GM23338 (cell line): ENCODE measurements at regions not wholly inside any gene's neighbourhood (a gene's known extent, or its start where the extent isn't known, plus 50 kb on each side); places are given as distances from the start of the nearest gene placed in this dataset.

Experiments used
- ATAC-seq: fragments of 200-7000 bp; cut with Tn5 transposase; 3 replicates; pipeline ENCODE4 v1.9.1; 2020
- DNase-seq: peaks from one replicate; pipeline ENCODE4 v3.0.0-alpha.2; 2015; ENCODE audit warnings: low spot score
- H2AFZ ChIP-seq: fragments of 200-600 bp; sonication (generic); 2 replicates; pipeline ENCODE4 v1.8.0; 2016; ENCODE audit warnings: antibody characterized with exemption, mild to moderate bottlenecking, moderate library complexity
- H3F3A ChIP-seq: fragments of 200-600 bp; sonication (generic); replicated peaks from 2 replicates; pipeline ENCODE4 v1.8.0; 2017; ENCODE audit warnings: antibody characterized with exemption, mixed run types, low read depth
- H3K27ac ChIP-seq: fragments of 200-600 bp; sonication (generic); 2 replicates; pipeline ENCODE4 v1.6.1; 2016; ENCODE audit warnings: low read depth
- H3K27me3 ChIP-seq: fragments of 200-600 bp; sonication (generic); 2 replicates; pipeline ENCODE4 v1.8.0; 2016; ENCODE audit warnings: mild to moderate bottlenecking, mixed run types, moderate library complexity; ENCODE audit not compliant: insufficient read depth
- H3K36me3 ChIP-seq: fragments of 200-600 bp; sonication (generic); 2 replicates; pipeline ENCODE4 v1.8.0; 2016; ENCODE audit warnings: mild to moderate bottlenecking; ENCODE audit not compliant: insufficient read depth
- H3K4me1 ChIP-seq: fragments of 200-600 bp; sonication (generic); 2 replicates; pipeline ENCODE4 v1.8.0; 2016; ENCODE audit warnings: mild to moderate bottlenecking, moderate library complexity; ENCODE audit not compliant: insufficient read depth
- H3K4me2 ChIP-seq: fragments of 200-600 bp; sonication (generic); 2 replicates; pipeline ENCODE4 v1.7.1; 2017; ENCODE audit warnings: mixed run types
- H3K4me3 ChIP-seq: fragments of 200-600 bp; sonication (generic); 2 replicates; pipeline ENCODE4 v1.6.1; 2016; ENCODE audit warnings: mixed run types
- H3K79me2 ChIP-seq: fragments of 200-600 bp; sonication (generic); replicated peaks from 2 replicates; pipeline ENCODE4 v1.8.0; 2017; ENCODE audit warnings: mild to moderate bottlenecking; ENCODE audit not compliant: insufficient read depth
- H3K9me2 ChIP-seq: fragments of 200-600 bp; sonication (generic); 2 replicates; pipeline ENCODE4 v1.8.0; 2017; ENCODE audit not compliant: insufficient read depth
- H4K20me1 ChIP-seq: fragments of 200-600 bp; sonication (generic); replicated peaks from 2 replicates; pipeline ENCODE4 v1.8.0; 2017; ENCODE audit warnings: mild to moderate bottlenecking; ENCODE audit not compliant: insufficient read depth
- H3K27ac Mint-ChIP-seq: 2 replicates; pipeline ENCODE4 v1.8.0; 2020; ENCODE audit warnings: inconsistent platforms, mild to moderate bottlenecking, moderate library complexity, mixed read lengths
- H3K27me3 Mint-ChIP-seq: 3 replicates; pipeline ENCODE4 v1.8.0; 2022; ENCODE audit warnings: low read depth, mild to moderate bottlenecking, moderate library complexity, mixed read lengths, inconsistent platforms; ENCODE audit not compliant: insufficient read depth, poor library complexity
- H3K36me3 Mint-ChIP-seq: 3 replicates; pipeline ENCODE4 v1.8.0; 2021; ENCODE audit warnings: low read depth, mild to moderate bottlenecking, inconsistent platforms, moderate library complexity, mixed read lengths
- H3K4me1 Mint-ChIP-seq: 3 replicates; pipeline ENCODE4 v1.8.0; 2020; ENCODE audit warnings: mild to moderate bottlenecking, inconsistent platforms, mixed read lengths
- H3K4me3 Mint-ChIP-seq: 3 replicates; pipeline ENCODE4 v1.8.0; 2021; ENCODE audit warnings: moderate library complexity, mild to moderate bottlenecking, inconsistent platforms, mixed read lengths
- H3K9me3 Mint-ChIP-seq: 3 replicates; pipeline ENCODE4 v1.8.0; 2020; ENCODE audit warnings: moderate library complexity, mild to moderate bottlenecking, inconsistent platforms, mixed read lengths
- CREB1 ChIP-seq: fragments of 250-450 bp; sonication (Bioruptor Pico); IDR thresholded peaks from 2 replicates; pipeline ENCODE4 v1.5.0; 2020; ENCODE audit warnings: low read depth, mild to moderate bottlenecking, moderate library complexity
- ETS1 ChIP-seq: IDR thresholded peaks from 2 replicates; pipeline ENCODE4 v1.6.1; 2016; ENCODE audit warnings: antibody characterized with exemption
- EZH2 ChIP-seq: fragments of 200-600 bp; sonication (generic); IDR thresholded peaks from one replicate; pipeline ENCODE4 v1.8.0; 2017; ENCODE audit warnings: antibody characterized with exemption, mild to moderate bottlenecking, low read depth; ENCODE audit not compliant: unreplicated experiment
- EZH2phosphoT487 ChIP-seq: fragments of 200-600 bp; sonication (generic); IDR thresholded peaks from one replicate; pipeline ENCODE4 v1.8.1; 2018; ENCODE audit warnings: antibody characterized with exemption; ENCODE audit not compliant: unreplicated experiment
- JUNB ChIP-seq: IDR thresholded peaks from one replicate; pipeline ENCODE4 v1.6.1; 2016; ENCODE audit warnings: antibody characterized with exemption; ENCODE audit not compliant: unreplicated experiment
- NANOG ChIP-seq: IDR thresholded peaks from 2 replicates; pipeline ENCODE4 v1.6.1; 2016; ENCODE audit warnings: antibody characterized with exemption, borderline replicate concordance
- POLR2AphosphoS5 ChIP-seq: IDR thresholded peaks from 2 replicates; pipeline ENCODE4 v1.6.1; 2016; ENCODE audit warnings: antibody characterized with exemption, low read depth
- STAT1 ChIP-seq: IDR thresholded peaks from one replicate; pipeline ENCODE4 v1.6.1; 2016; ENCODE audit warnings: antibody characterized with exemption; ENCODE audit not compliant: unreplicated experiment
- ZNF114 ChIP-seq: fragments of 250-450 bp; sonication (Bioruptor Pico); IDR thresholded peaks from 2 replicates; pipeline ENCODE4 v1.5.0; 2020; ENCODE audit warnings: mild to moderate bottlenecking, moderate library complexity
- ZNF331 ChIP-seq: fragments of 250-450 bp; sonication (Bioruptor Pico); IDR thresholded peaks from 2 replicates; pipeline ENCODE4 v1.5.0; 2020; ENCODE audit warnings: low read depth, mild to moderate bottlenecking, moderate library complexity
- ZNF462 ChIP-seq: fragments of 250-450 bp; sonication (Bioruptor Pico); IDR thresholded peaks from 2 replicates; pipeline ENCODE4 v1.5.0; 2020; ENCODE audit warnings: mild to moderate bottlenecking, moderate library complexity
- TF ChIP-seq, protein P1 (sequence below): IDR thresholded peaks from one replicate; pipeline ENCODE4 v1.6.1; 2018; ENCODE audit warnings: antibody characterized with exemption; ENCODE audit not compliant: unreplicated experiment
- TF ChIP-seq, protein P2 (sequence below), 2 experiments: fragments of 200-600 bp in 1 of 2; sonication (generic) in 1 of 2; conservative IDR thresholded peaks; 2 replicates each; pipeline versions ENCODE4 v1.5.1 to v1.6.1; 2016 to 2017; ENCODE audit warnings: antibody characterized with exemption in 2 of 2, low read depth in 2 of 2, mild to moderate bottlenecking in 2 of 2, moderate library complexity in 1 of 2

- no peak overlapping the region for H3K27ac Mint-ChIP-seq
- H3K4me3 Mint-ChIP-seq: no peak overlapping the region
- peaks cover 2% of the 10 kb centered on the region for H3K27me3 Mint-ChIP-seq
- H3K36me3 ChIP-seq: no peaks in the 10 kb centered on the region
- no peaks in the 10 kb centered on the region for H3K79me2 ChIP-seq
- H3K4me1 ChIP-seq: peaks cover 25% of the 10 kb centered on the region
- H3K9me3 Mint-ChIP-seq: no peaks in the 10 kb centered on the region
- no peaks in the 10 kb centered on the region for H3F3A ChIP-seq
- ATAC-seq: no peak; the same call in 2 of the 3 replicates
- H3K27me3 ChIP-seq: no peaks in the 10 kb centered on the region
- H3K4me1 Mint-ChIP-seq: peaks cover 18% of the 10 kb centered on the region
- H2AFZ ChIP-seq: peak overlapping the region; percentile 60; the same call in 1 of the 2 replicates
- peak; percentile 12 for DNase-seq
- no peak overlapping the region for H3K27ac ChIP-seq
- no peaks in the 10 kb centered on the region for H3K36me3 Mint-ChIP-seq
- H4K20me1 ChIP-seq: no peaks in the 10 kb centered on the region
- TF ChIP-seq, protein P1, sequence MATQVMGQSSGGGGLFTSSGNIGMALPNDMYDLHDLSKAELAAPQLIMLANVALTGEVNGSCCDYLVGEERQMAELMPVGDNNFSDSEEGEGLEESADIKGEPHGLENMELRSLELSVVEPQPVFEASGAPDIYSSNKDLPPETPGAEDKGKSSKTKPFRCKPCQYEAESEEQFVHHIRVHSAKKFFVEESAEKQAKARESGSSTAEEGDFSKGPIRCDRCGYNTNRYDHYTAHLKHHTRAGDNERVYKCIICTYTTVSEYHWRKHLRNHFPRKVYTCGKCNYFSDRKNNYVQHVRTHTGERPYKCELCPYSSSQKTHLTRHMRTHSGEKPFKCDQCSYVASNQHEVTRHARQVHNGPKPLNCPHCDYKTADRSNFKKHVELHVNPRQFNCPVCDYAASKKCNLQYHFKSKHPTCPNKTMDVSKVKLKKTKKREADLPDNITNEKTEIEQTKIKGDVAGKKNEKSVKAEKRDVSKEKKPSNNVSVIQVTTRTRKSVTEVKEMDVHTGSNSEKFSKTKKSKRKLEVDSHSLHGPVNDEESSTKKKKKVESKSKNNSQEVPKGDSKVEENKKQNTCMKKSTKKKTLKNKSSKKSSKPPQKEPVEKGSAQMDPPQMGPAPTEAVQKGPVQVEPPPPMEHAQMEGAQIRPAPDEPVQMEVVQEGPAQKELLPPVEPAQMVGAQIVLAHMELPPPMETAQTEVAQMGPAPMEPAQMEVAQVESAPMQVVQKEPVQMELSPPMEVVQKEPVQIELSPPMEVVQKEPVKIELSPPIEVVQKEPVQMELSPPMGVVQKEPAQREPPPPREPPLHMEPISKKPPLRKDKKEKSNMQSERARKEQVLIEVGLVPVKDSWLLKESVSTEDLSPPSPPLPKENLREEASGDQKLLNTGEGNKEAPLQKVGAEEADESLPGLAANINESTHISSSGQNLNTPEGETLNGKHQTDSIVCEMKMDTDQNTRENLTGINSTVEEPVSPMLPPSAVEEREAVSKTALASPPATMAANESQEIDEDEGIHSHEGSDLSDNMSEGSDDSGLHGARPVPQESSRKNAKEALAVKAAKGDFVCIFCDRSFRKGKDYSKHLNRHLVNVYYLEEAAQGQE: no peak
- no peak for TF ChIP-seq ETS1
- no peak for TF ChIP-seq POLR2AphosphoS5
- no peak for TF ChIP-seq EZH2
- no peak for TF ChIP-seq ZNF331 (CRISPR knock-in tag)
- no peak for TF ChIP-seq ZNF462 (CRISPR knock-in tag)
- TF ChIP-seq JUNB: no peak
- TF ChIP-seq CREB1 (CRISPR knock-in tag): no peak
- no peak for TF ChIP-seq EZH2phosphoT487
- no peak for TF ChIP-seq NANOG
- TF ChIP-seq ZNF114 (CRISPR knock-in tag): no peak
- TF ChIP-seq STAT1: no peak
- TF ChIP-seq, protein P2, sequence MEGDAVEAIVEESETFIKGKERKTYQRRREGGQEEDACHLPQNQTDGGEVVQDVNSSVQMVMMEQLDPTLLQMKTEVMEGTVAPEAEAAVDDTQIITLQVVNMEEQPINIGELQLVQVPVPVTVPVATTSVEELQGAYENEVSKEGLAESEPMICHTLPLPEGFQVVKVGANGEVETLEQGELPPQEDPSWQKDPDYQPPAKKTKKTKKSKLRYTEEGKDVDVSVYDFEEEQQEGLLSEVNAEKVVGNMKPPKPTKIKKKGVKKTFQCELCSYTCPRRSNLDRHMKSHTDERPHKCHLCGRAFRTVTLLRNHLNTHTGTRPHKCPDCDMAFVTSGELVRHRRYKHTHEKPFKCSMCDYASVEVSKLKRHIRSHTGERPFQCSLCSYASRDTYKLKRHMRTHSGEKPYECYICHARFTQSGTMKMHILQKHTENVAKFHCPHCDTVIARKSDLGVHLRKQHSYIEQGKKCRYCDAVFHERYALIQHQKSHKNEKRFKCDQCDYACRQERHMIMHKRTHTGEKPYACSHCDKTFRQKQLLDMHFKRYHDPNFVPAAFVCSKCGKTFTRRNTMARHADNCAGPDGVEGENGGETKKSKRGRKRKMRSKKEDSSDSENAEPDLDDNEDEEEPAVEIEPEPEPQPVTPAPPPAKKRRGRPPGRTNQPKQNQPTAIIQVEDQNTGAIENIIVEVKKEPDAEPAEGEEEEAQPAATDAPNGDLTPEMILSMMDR (conservative IDR thresholded peaks at IDR 0.05; ENCODE audit: low read depth in 2 of 2): no peak
- H3K9me2 ChIP-seq: no peaks in the 10 kb centered on the region
- peak overlapping the region; percentile 13 for H3K4me2 ChIP-seq
- peak overlapping the region; percentile 12; the same call in 1 of the 2 replicates for H3K4me3 ChIP-seq
Observed at GRCh38 chr7:96921231-96921630, 84.1 kb upstream of the DLX6 start.
